GM23338 (cell line): ENCODE measurements at regions not wholly inside any gene's neighbourhood (a gene's known extent, or its start where the extent isn't known, plus 50 kb on each side); places are given as distances from the start of the nearest gene placed in this dataset.

Experiments used
- ATAC-seq: fragments of 200-7000 bp; cut with Tn5 transposase; 3 replicates; pipeline ENCODE4 v1.9.1; 2020
- DNase-seq: peaks from one replicate; pipeline ENCODE4 v3.0.0-alpha.2; 2015; ENCODE audit warnings: low spot score
- H2AFZ ChIP-seq: fragments of 200-600 bp; sonication (generic); 2 replicates; pipeline ENCODE4 v1.8.0; 2016; ENCODE audit warnings: antibody characterized with exemption, mild to moderate bottlenecking, moderate library complexity
- H3F3A ChIP-seq: fragments of 200-600 bp; sonication (generic); replicated peaks from 2 replicates; pipeline ENCODE4 v1.8.0; 2017; ENCODE audit warnings: antibody characterized with exemption, mixed run types, low read depth
- H3K27ac ChIP-seq: fragments of 200-600 bp; sonication (generic); 2 replicates; pipeline ENCODE4 v1.6.1; 2016; ENCODE audit warnings: low read depth
- H3K27me3 ChIP-seq: fragments of 200-600 bp; sonication (generic); 2 replicates; pipeline ENCODE4 v1.8.0; 2016; ENCODE audit warnings: mild to moderate bottlenecking, mixed run types, moderate library complexity; ENCODE audit not compliant: insufficient read depth
- H3K36me3 ChIP-seq: fragments of 200-600 bp; sonication (generic); 2 replicates; pipeline ENCODE4 v1.8.0; 2016; ENCODE audit warnings: mild to moderate bottlenecking; ENCODE audit not compliant: insufficient read depth
- H3K4me1 ChIP-seq: fragments of 200-600 bp; sonication (generic); 2 replicates; pipeline ENCODE4 v1.8.0; 2016; ENCODE audit warnings: mild to moderate bottlenecking, moderate library complexity; ENCODE audit not compliant: insufficient read depth
- H3K4me2 ChIP-seq: fragments of 200-600 bp; sonication (generic); 2 replicates; pipeline ENCODE4 v1.7.1; 2017; ENCODE audit warnings: mixed run types
- H3K4me3 ChIP-seq: fragments of 200-600 bp; sonication (generic); 2 replicates; pipeline ENCODE4 v1.6.1; 2016; ENCODE audit warnings: mixed run types
- H3K79me2 ChIP-seq: fragments of 200-600 bp; sonication (generic); replicated peaks from 2 replicates; pipeline ENCODE4 v1.8.0; 2017; ENCODE audit warnings: mild to moderate bottlenecking; ENCODE audit not compliant: insufficient read depth
- H3K9me2 ChIP-seq: fragments of 200-600 bp; sonication (generic); 2 replicates; pipeline ENCODE4 v1.8.0; 2017; ENCODE audit not compliant: insufficient read depth
- H4K20me1 ChIP-seq: fragments of 200-600 bp; sonication (generic); replicated peaks from 2 replicates; pipeline ENCODE4 v1.8.0; 2017; ENCODE audit warnings: mild to moderate bottlenecking; ENCODE audit not compliant: insufficient read depth
- H3K27ac Mint-ChIP-seq: 2 replicates; pipeline ENCODE4 v1.8.0; 2020; ENCODE audit warnings: inconsistent platforms, mild to moderate bottlenecking, moderate library complexity, mixed read lengths
- H3K27me3 Mint-ChIP-seq: 3 replicates; pipeline ENCODE4 v1.8.0; 2022; ENCODE audit warnings: low read depth, mild to moderate bottlenecking, moderate library complexity, mixed read lengths, inconsistent platforms; ENCODE audit not compliant: insufficient read depth, poor library complexity
- H3K36me3 Mint-ChIP-seq: 3 replicates; pipeline ENCODE4 v1.8.0; 2021; ENCODE audit warnings: low read depth, mild to moderate bottlenecking, inconsistent platforms, moderate library complexity, mixed read lengths
- H3K4me1 Mint-ChIP-seq: 3 replicates; pipeline ENCODE4 v1.8.0; 2020; ENCODE audit warnings: mild to moderate bottlenecking, inconsistent platforms, mixed read lengths
- H3K4me3 Mint-ChIP-seq: 3 replicates; pipeline ENCODE4 v1.8.0; 2021; ENCODE audit warnings: moderate library complexity, mild to moderate bottlenecking, inconsistent platforms, mixed read lengths
- H3K9me3 Mint-ChIP-seq: 3 replicates; pipeline ENCODE4 v1.8.0; 2020; ENCODE audit warnings: moderate library complexity, mild to moderate bottlenecking, inconsistent platforms, mixed read lengths
- CREB1 ChIP-seq: fragments of 250-450 bp; sonication (Bioruptor Pico); IDR thresholded peaks from 2 replicates; pipeline ENCODE4 v1.5.0; 2020; ENCODE audit warnings: low read depth, mild to moderate bottlenecking, moderate library complexity
- EZH2 ChIP-seq: fragments of 200-600 bp; sonication (generic); IDR thresholded peaks from one replicate; pipeline ENCODE4 v1.8.0; 2017; ENCODE audit warnings: antibody characterized with exemption, mild to moderate bottlenecking, low read depth; ENCODE audit not compliant: unreplicated experiment
- JUNB ChIP-seq: IDR thresholded peaks from one replicate; pipeline ENCODE4 v1.6.1; 2016; ENCODE audit warnings: antibody characterized with exemption; ENCODE audit not compliant: unreplicated experiment
- NANOG ChIP-seq: IDR thresholded peaks from 2 replicates; pipeline ENCODE4 v1.6.1; 2016; ENCODE audit warnings: antibody characterized with exemption, borderline replicate concordance
- POLR2AphosphoS5 ChIP-seq: IDR thresholded peaks from 2 replicates; pipeline ENCODE4 v1.6.1; 2016; ENCODE audit warnings: antibody characterized with exemption, low read depth
- STAT1 ChIP-seq: IDR thresholded peaks from one replicate; pipeline ENCODE4 v1.6.1; 2016; ENCODE audit warnings: antibody characterized with exemption; ENCODE audit not compliant: unreplicated experiment
- ZNF114 ChIP-seq: fragments of 250-450 bp; sonication (Bioruptor Pico); IDR thresholded peaks from 2 replicates; pipeline ENCODE4 v1.5.0; 2020; ENCODE audit warnings: mild to moderate bottlenecking, moderate library complexity
- ZNF331 ChIP-seq: fragments of 250-450 bp; sonication (Bioruptor Pico); IDR thresholded peaks from 2 replicates; pipeline ENCODE4 v1.5.0; 2020; ENCODE audit warnings: low read depth, mild to moderate bottlenecking, moderate library complexity
- TF ChIP-seq, protein P1 (sequence below): IDR thresholded peaks from 2 replicates; pipeline ENCODE4 v1.6.1; 2016; ENCODE audit warnings: antibody characterized with exemption
- TF ChIP-seq, protein P2 (sequence below): IDR thresholded peaks from one replicate; pipeline ENCODE4 v1.6.1; 2018; ENCODE audit warnings: antibody characterized with exemption; ENCODE audit not compliant: unreplicated experiment
- TF ChIP-seq, protein P3 (sequence below): fragments of 250-450 bp; sonication (Bioruptor Pico); IDR thresholded peaks from 2 replicates; pipeline ENCODE4 v1.5.0; 2020; ENCODE audit warnings: mild to moderate bottlenecking, moderate library complexity

DNA sequence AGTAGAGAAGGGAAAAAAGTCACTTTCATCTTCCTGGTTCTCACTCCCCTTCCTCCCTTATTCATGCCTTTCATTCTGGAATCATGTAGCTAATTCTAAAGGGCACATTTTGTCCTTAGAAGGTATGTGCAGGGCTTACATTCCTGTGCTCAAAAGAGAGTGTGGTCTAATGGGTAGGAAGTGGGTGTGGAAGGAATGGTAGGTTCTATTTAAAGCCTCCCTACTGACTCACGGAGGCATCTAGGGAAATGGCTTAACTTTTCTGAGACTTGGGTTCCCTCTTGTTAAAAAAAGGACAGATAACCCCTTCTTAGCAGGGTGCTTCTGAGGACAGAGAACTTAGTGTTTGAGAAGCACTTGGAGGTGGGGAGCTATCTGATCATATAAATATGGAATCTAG, 249.3 kb upstream of the DUSP10 start:
- Histone ChIP-seq H3K9me2 (peaks cover 9% of the 10 kb centered on the region; the same call in 1 of the 2 replicates), H3K4me1 (no peaks in the 10 kb centered on the region), H3K36me3 (no peaks in the 10 kb centered on the region), H3K4me2 (no peak overlapping the region), H3F3A (no peaks in the 10 kb centered on the region), H4K20me1 (no peaks in the 10 kb centered on the region), H3K79me2 (no peaks in the 10 kb centered on the region), H3K27me3 (no peaks in the 10 kb centered on the region), H3K4me3 (no peak overlapping the region), H3K27ac (no peak overlapping the region), H2AFZ (no peak overlapping the region)
- no peak overlapping the region for H3K27ac Mint-ChIP-seq
- DNase-seq (no peak), ATAC-seq (no peak)
- no peak overlapping the region for H3K4me3 Mint-ChIP-seq
- H3K27me3 Mint-ChIP-seq = no peaks in the 10 kb centered on the region
- H3K9me3 Mint-ChIP-seq = no peaks in the 10 kb centered on the region; the same call in 2 of the 3 replicates
- TF ChIP-seq, protein P1, sequence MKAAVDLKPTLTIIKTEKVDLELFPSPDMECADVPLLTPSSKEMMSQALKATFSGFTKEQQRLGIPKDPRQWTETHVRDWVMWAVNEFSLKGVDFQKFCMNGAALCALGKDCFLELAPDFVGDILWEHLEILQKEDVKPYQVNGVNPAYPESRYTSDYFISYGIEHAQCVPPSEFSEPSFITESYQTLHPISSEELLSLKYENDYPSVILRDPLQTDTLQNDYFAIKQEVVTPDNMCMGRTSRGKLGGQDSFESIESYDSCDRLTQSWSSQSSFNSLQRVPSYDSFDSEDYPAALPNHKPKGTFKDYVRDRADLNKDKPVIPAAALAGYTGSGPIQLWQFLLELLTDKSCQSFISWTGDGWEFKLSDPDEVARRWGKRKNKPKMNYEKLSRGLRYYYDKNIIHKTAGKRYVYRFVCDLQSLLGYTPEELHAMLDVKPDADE = no peak
- TF ChIP-seq JUNB = no peak
- no peak for TF ChIP-seq CREB1 (CRISPR knock-in tag)
- TF ChIP-seq, protein P2, sequence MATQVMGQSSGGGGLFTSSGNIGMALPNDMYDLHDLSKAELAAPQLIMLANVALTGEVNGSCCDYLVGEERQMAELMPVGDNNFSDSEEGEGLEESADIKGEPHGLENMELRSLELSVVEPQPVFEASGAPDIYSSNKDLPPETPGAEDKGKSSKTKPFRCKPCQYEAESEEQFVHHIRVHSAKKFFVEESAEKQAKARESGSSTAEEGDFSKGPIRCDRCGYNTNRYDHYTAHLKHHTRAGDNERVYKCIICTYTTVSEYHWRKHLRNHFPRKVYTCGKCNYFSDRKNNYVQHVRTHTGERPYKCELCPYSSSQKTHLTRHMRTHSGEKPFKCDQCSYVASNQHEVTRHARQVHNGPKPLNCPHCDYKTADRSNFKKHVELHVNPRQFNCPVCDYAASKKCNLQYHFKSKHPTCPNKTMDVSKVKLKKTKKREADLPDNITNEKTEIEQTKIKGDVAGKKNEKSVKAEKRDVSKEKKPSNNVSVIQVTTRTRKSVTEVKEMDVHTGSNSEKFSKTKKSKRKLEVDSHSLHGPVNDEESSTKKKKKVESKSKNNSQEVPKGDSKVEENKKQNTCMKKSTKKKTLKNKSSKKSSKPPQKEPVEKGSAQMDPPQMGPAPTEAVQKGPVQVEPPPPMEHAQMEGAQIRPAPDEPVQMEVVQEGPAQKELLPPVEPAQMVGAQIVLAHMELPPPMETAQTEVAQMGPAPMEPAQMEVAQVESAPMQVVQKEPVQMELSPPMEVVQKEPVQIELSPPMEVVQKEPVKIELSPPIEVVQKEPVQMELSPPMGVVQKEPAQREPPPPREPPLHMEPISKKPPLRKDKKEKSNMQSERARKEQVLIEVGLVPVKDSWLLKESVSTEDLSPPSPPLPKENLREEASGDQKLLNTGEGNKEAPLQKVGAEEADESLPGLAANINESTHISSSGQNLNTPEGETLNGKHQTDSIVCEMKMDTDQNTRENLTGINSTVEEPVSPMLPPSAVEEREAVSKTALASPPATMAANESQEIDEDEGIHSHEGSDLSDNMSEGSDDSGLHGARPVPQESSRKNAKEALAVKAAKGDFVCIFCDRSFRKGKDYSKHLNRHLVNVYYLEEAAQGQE = no peak
- no peak for TF ChIP-seq EZH2
- TF ChIP-seq ZNF114 (CRISPR knock-in tag) = no peak
- TF ChIP-seq STAT1 = no peak
- TF ChIP-seq, protein P3, sequence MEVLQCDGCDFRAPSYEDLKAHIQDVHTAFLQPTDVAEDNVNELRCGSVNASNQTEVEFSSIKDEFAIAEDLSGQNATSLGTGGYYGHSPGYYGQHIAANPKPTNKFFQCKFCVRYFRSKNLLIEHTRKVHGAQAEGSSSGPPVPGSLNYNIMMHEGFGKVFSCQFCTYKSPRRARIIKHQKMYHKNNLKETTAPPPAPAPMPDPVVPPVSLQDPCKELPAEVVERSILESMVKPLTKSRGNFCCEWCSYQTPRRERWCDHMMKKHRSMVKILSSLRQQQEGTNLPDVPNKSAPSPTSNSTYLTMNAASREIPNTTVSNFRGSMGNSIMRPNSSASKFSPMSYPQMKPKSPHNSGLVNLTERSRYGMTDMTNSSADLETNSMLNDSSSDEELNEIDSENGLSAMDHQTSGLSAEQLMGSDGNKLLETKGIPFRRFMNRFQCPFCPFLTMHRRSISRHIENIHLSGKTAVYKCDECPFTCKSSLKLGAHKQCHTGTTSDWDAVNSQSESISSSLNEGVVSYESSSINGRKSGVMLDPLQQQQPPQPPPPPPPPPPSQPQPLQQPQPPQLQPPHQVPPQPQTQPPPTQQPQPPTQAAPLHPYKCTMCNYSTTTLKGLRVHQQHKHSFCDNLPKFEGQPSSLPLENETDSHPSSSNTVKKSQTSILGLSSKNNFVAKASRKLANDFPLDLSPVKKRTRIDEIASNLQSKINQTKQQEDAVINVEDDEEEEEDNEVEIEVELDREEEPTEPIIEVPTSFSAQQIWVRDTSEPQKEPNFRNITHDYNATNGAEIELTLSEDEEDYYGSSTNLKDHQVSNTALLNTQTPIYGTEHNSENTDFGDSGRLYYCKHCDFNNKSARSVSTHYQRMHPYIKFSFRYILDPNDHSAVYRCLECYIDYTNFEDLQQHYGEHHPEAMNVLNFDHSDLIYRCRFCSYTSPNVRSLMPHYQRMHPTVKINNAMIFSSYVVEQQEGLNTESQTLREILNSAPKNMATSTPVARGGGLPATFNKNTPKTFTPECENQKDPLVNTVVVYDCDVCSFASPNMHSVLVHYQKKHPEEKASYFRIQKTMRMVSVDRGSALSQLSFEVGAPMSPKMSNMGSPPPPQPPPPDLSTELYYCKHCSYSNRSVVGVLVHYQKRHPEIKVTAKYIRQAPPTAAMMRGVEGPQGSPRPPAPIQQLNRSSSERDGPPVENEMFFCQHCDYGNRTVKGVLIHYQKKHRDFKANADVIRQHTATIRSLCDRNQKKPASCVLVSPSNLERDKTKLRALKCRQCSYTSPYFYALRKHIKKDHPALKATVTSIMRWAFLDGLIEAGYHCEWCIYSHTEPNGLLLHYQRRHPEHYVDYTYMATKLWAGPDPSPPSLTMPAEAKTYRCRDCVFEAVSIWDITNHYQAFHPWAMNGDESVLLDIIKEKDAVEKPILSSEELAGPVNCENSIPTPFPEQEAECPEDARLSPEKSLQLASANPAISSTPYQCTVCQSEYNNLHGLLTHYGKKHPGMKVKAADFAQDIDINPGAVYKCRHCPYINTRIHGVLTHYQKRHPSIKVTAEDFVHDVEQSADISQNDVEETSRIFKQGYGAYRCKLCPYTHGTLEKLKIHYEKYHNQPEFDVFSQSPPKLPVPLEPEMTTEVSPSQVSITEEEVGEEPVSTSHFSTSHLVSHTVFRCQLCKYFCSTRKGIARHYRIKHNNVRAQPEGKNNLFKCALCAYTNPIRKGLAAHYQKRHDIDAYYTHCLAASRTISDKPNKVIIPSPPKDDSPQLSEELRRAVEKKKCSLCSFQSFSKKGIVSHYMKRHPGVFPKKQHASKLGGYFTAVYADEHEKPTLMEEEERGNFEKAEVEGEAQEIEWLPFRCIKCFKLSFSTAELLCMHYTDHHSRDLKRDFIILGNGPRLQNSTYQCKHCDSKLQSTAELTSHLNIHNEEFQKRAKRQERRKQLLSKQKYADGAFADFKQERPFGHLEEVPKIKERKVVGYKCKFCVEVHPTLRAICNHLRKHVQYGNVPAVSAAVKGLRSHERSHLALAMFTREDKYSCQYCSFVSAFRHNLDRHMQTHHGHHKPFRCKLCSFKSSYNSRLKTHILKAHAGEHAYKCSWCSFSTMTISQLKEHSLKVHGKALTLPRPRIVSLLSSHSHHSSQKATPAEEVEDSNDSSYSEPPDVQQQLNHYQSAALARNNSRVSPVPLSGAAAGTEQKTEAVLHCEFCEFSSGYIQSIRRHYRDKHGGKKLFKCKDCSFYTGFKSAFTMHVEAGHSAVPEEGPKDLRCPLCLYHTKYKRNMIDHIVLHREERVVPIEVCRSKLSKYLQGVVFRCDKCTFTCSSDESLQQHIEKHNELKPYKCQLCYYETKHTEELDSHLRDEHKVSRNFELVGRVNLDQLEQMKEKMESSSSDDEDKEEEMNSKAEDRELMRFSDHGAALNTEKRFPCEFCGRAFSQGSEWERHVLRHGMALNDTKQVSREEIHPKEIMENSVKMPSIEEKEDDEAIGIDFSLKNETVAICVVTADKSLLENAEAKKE (CRISPR knock-in tag) = no peak
- no peak for TF ChIP-seq POLR2AphosphoS5
- no peak for TF ChIP-seq ZNF331 (CRISPR knock-in tag)
- no peak for TF ChIP-seq NANOG
- no peaks in the 10 kb centered on the region for H3K36me3 Mint-ChIP-seq
- H3K4me1 Mint-ChIP-seq = peaks cover 4% of the 10 kb centered on the region; the same call in 2 of the 3 replicates
